Thoracic aorta (tissue), 2 donors: ENCODE measurements at regions not wholly inside any gene's neighbourhood (a gene's known extent, or its start where the extent isn't known, plus 50 kb on each side); places are given as distances from the start of the nearest gene placed in this dataset.

Source experiments
- ATAC-seq: fragments of 150-250 bp; one replicate; pipeline ENCODE4 v1.8.0; 2017; ENCODE audit warnings: low read depth; ENCODE audit not compliant: insufficient number of reproducible peaks, low FRiP score
- DNase-seq: peaks from one replicate; pipeline ENCODE4 v3.0.0-alpha.2; 2020; ENCODE audit warnings: low spot score
- H3K27ac ChIP-seq, 2 donors: fragments of 200-600 bp; sonication (generic); 1 replicate in 1 of 2; 2 replicates in 1 of 2; pipeline ENCODE4 v1.5.1; 2016; ENCODE audit warnings: mild to moderate bottlenecking in 2 of 2, moderate library complexity in 2 of 2
- H3K27me3 ChIP-seq: fragments of 200-600 bp; sonication (generic); replicated peaks from 2 replicates; pipeline ENCODE4 v1.6.0; 2016; ENCODE audit warnings: mild to moderate bottlenecking; ENCODE audit not compliant: insufficient read depth
- H3K36me3 ChIP-seq: fragments of 200-600 bp; sonication (generic); one replicate; pipeline ENCODE4 v1.5.1; 2016
- H3K4me1 ChIP-seq, 2 donors: fragments of 200-600 bp; sonication (generic); 1 replicate in 1 of 2; 2 replicates in 1 of 2; pipeline versions ENCODE4 v1.5.1 to v1.6.0; 2016; ENCODE audit warnings: low read depth in 2 of 2, mild to moderate bottlenecking in 1 of 2; ENCODE audit not compliant: control insufficient read depth in 1 of 2
- H3K4me3 ChIP-seq: fragments of 200-600 bp; sonication (generic); 2 replicates; pipeline ENCODE4 v1.5.1; 2016; ENCODE audit warnings: mild to moderate bottlenecking
- H3K9me3 ChIP-seq: fragments of 200-600 bp; sonication (generic); 2 replicates; pipeline ENCODE4 v1.5.1; 2016
- CTCF ChIP-seq: fragments of 200-600 bp; sonication (generic); IDR thresholded peaks from one replicate; pipeline ENCODE4 v1.5.1; 2019; ENCODE audit warnings: antibody characterized with exemption

- ATAC-seq, result no peak
- Histone ChIP-seq H3K9me3 (no peaks in the 10 kb centered on the region), H3K27ac (no peak overlapping the region), H3K36me3 (no peaks in the 10 kb centered on the region), H3K4me1 (no peaks in the 10 kb centered on the region), H3K4me3 (no peak overlapping the region), H3K27me3 (no peaks in the 10 kb centered on the region)
- DNase-seq, result no peak
- TF ChIP-seq CTCF, result no peak
These were observed 529.3 kb upstream of the SPRY2 start for GRCh38 chr13:80870186-80870585.

GRCh38 chr13:80866921-80867320, 526.0 kb upstream of the SPRY2 start:
- Histone ChIP-seq H3K36me3 (no peaks in the 10 kb centered on the region), H3K4me3 (no peak overlapping the region), H3K27me3 (no peaks in the 10 kb centered on the region), H3K27ac (no peak overlapping the region), H3K9me3 (no peaks in the 10 kb centered on the region), H3K4me1 (no peaks in the 10 kb centered on the region)
- no peak for ATAC-seq
- DNase-seq, result no peak
- TF ChIP-seq CTCF, result no peak

DNA sequence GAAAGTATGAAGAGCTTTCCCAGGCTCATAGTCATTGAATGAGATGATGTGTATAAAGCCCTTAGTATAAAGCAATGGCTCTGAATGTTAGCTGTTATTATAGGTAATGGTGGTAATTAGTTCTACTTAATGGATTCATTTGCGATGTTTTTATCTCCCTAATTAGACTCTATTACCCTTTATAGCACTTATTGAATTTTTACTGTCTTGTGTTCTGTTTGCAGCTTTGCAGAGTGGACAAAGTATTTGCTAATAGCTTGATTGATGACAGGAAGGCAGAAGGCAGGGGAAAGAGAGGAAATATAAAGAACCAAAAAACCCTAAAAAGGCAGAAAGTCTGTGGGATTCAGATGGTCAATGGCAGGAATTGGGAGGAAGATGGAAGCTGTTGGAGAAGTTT, 524.4 kb upstream of the SPRY2 start:
- no peak for ATAC-seq

GRCh38 chr13:80862456-80862855, 521.5 kb upstream of the SPRY2 start:
- no peak for DNase-seq

More for the DNA sequence above, 524.4 kb upstream of the SPRY2 start:
- Histone ChIP-seq H3K27ac (no peak overlapping the region), H3K4me3 (no peak overlapping the region), H3K36me3 (no peaks in the 10 kb centered on the region), H3K4me1 (no peaks in the 10 kb centered on the region), H3K9me3 (no peaks in the 10 kb centered on the region), H3K27me3 (no peaks in the 10 kb centered on the region)
- DNase-seq, result no peak
- no peak for TF ChIP-seq CTCF

GRCh38 chr13:80860845-80861244, 519.9 kb upstream of the SPRY2 start:
- Histone ChIP-seq H3K36me3 (no peaks in the 10 kb centered on the region), H3K9me3 (no peaks in the 10 kb centered on the region), H3K4me3 (no peak overlapping the region), H3K27ac (no peak overlapping the region), H3K27me3 (no peaks in the 10 kb centered on the region), H3K4me1 (no peaks in the 10 kb centered on the region)
- ATAC-seq, result no peak
- no peak for DNase-seq
- TF ChIP-seq CTCF, result no peak

More at GRCh38 chr13:80862456-80862855, 521.5 kb upstream of the SPRY2 start:
- no peaks in the 10 kb centered on the region for H3K4me1 ChIP-seq
- H3K27me3 ChIP-seq, result no peaks in the 10 kb centered on the region
- no peaks in the 10 kb centered on the region for H3K9me3 ChIP-seq
- no peak for TF ChIP-seq CTCF
- no peak for ATAC-seq
- H3K4me3 ChIP-seq, result no peak overlapping the region
- H3K36me3 ChIP-seq, result no peaks in the 10 kb centered on the region
- H3K27ac ChIP-seq, result no peak overlapping the region
